Pancreas (tissue), 10 donors: ENCODE measurements at regions not wholly inside any gene's neighbourhood (a gene's known extent, or its start where the extent isn't known, plus 50 kb on each side); places are given as distances from the start of the nearest gene placed in this dataset.

Experiments used
- ATAC-seq, 4 donors: fragments of 200-7000 bp; cut with Tn5 transposase; one replicate each; pipeline versions ENCODE4 v1.8.0 to v1.9.1; 2020; ENCODE audit warnings: mild to moderate bottlenecking in 4 of 4, moderate library complexity in 4 of 4
- DNase-seq, 6 donors: peaks; one replicate each; pipeline ENCODE4 v3.0.0-alpha.2; 2020
- FAIRE-seq: peaks from 2 replicates; lab custom pipeline; 2012; peaks lifted over from hg19 to GRCh38; lab: Jason Lieb, UNC
- H3K27ac ChIP-seq, 4 donors: fragments of 200-600 bp; sonication (generic); 1 replicate in 3 of 4; 2 replicates in 1 of 4; pipeline versions ENCODE4 v1.5.0 to v1.8.0; 2020
- H3K27me3 ChIP-seq, 4 donors: fragments of 200-600 bp; one replicate each; pipeline ENCODE4 v1.8.0; 2021
- H3K36me3 ChIP-seq, 3 donors: fragments of 200-600 bp; sonication (generic) in 1 of 3; one replicate each; pipeline versions ENCODE4 v1.5.0 to v1.8.0; 2020 to 2021
- H3K4me1 ChIP-seq, 3 donors: fragments of 200-600 bp; one replicate each; pipeline ENCODE4 v1.8.0; 2021
- H3K4me3 ChIP-seq, 4 donors: fragments of 200-600 bp; sonication (generic) in 2 of 4; one replicate each; pipeline versions ENCODE4 v1.5.0 to v1.8.0; 2020 to 2021
- H3K9me3 ChIP-seq, 4 donors: fragments of 200-600 bp; one replicate each; pipeline ENCODE4 v1.8.0; 2021
- CTCF ChIP-seq, 4 donors: fragments of 200-600 bp; sonication (generic) in 3 of 4; IDR thresholded peaks; one replicate each; pipeline versions ENCODE4 v1.5.0 to v1.8.0; 2021; ENCODE audit warnings: antibody characterized with exemption in 4 of 4
- WGBS, 2 donors: extraction: QIAGEN DNeasy Blood & Tissue Kit; methylation state at CpG; one replicate each; pipeline ENCODE4 v1.1.7; 2013; 5-methylcytosine and 5-hydroxymethylcytosine counted together
- intact Hi-C, 3 donors: fragments of 100-400 bp; cut with DNase I; formaldehyde crosslinking; loops; one replicate each; pipeline versions ENCODE4 v1.11.1 to v1.14.2; 2022
- donor health status: healthy with polysubstance abuse.
- donor health status: DM: no; HTN: no; CAD: no; lungs with moderate emphysema.
- donor health status: DM: no; HTN: no; CAD: no.
- donor health status: control.
- donor health status: control.
- donor health status: Bipolar disorder and iron deficiency.
- donor health status: DM: yes; HTN: yes; CAD: no.
- donor health status: DM: no; HTN: no; CAD: no.
- donor health status: DM: no; HTN: no; CAD: no.
- donor health status: DM: yes; HTN: yes; CAD: no.

GRCh38 chr12:102596031-102596430 is 115.7 kb upstream of the IGF1 start:
- TF ChIP-seq CTCF (IDR thresholded peaks at IDR 0.05): no peak
- no peak for ATAC-seq
- no peak for FAIRE-seq
- no peaks in the 10 kb centered on the region for H3K36me3 ChIP-seq
- H3K4me1 ChIP-seq: no peaks in the 10 kb centered on the region
- peak in 1 of 6 donors; percentile 33 for DNase-seq
- no peaks in the 10 kb centered on the region for H3K9me3 ChIP-seq
- 59 to 69% methylated on average over 8 of the region's 8 CpGs for WGBS, 2 donors
- no peaks in the 10 kb centered on the region for H3K27me3 ChIP-seq
- H3K27ac ChIP-seq: no peak overlapping the region
- no peak overlapping the region for H3K4me3 ChIP-seq
- intact Hi-C loops: no loop called here

- H3K27me3 ChIP-seq: no peaks in the 10 kb centered on the region
- intact Hi-C loops: no loop called here
- no peaks in the 10 kb centered on the region for H3K9me3 ChIP-seq
- ATAC-seq: no peak
- WGBS, 2 donors: 77% methylated on average over 10 of the region's 10 CpGs
- no peak for TF ChIP-seq CTCF (IDR thresholded peaks at IDR 0.05)
- FAIRE-seq: no peak
- no peak overlapping the region for H3K4me3 ChIP-seq
- H3K27ac ChIP-seq: no peak overlapping the region
- no peaks in the 10 kb centered on the region for H3K4me1 ChIP-seq
- no peak for DNase-seq
- no peaks in the 10 kb centered on the region for H3K36me3 ChIP-seq
Measured at GRCh38 chr12:102595315-102595714, 115.0 kb upstream of the IGF1 start.

- no peak for TF ChIP-seq CTCF (IDR thresholded peaks at IDR 0.05)
- H3K4me1 ChIP-seq: no peaks in the 10 kb centered on the region
- ATAC-seq (no peak), FAIRE-seq (no peak), DNase-seq (no peak)
- no peaks in the 10 kb centered on the region for H3K9me3 ChIP-seq
- no peak overlapping the region for H3K27ac ChIP-seq
- H3K36me3 ChIP-seq: no peaks in the 10 kb centered on the region
- 47 to 64% methylated on average over 4 of the region's 4 CpGs for WGBS, 2 donors
- no peak overlapping the region for H3K4me3 ChIP-seq
- H3K27me3 ChIP-seq: no peaks in the 10 kb centered on the region
- intact Hi-C loops: no loop called here
Measured at GRCh38 chr12:102593134-102593533, 112.8 kb upstream of the IGF1 start.

GRCh38 chr12:102592134-102592533 is 111.8 kb upstream of the IGF1 start:
- Histone ChIP-seq H3K4me1 (no peaks in the 10 kb centered on the region), H3K27ac (no peak overlapping the region), H3K4me3 (no peak overlapping the region), H3K27me3 (no peaks in the 10 kb centered on the region), H3K36me3 (no peaks in the 10 kb centered on the region), H3K9me3 (no peaks in the 10 kb centered on the region)
- ATAC-seq (no peak), FAIRE-seq (no peak), DNase-seq (no peak)
- no peak for TF ChIP-seq CTCF (IDR thresholded peaks at IDR 0.05)
- intact Hi-C loops: no loop called here
- 65 to 67% methylated on average over 3 of the region's 3 CpGs for WGBS, 2 donors

- DNase-seq (no peak), ATAC-seq (no peak), FAIRE-seq (no peak)
- no peak overlapping the region for H3K4me3 ChIP-seq
- H3K36me3 ChIP-seq: no peaks in the 10 kb centered on the region
- 64 to 69% methylated on average over 1 of the region's 1 CpG for WGBS, 2 donors
- no peaks in the 10 kb centered on the region for H3K27me3 ChIP-seq
- intact Hi-C loops: no loop called here
- H3K4me1 ChIP-seq: no peaks in the 10 kb centered on the region
- TF ChIP-seq CTCF (IDR thresholded peaks at IDR 0.05): no peak
- no peak overlapping the region for H3K27ac ChIP-seq
- H3K9me3 ChIP-seq: no peaks in the 10 kb centered on the region
Measured at GRCh38 chr12:102573237-102573636, 92.9 kb upstream of the IGF1 start.
